Left ventricle myocardium inferior (tissue), 1 donor: ENCODE measurements at regions not wholly inside any gene's neighbourhood (a gene's known extent, or its start where the extent isn't known, plus 50 kb on each side); places are given as distances from the start of the nearest gene placed in this dataset.

Experiments
- DNase-seq: peaks from one replicate; pipeline ENCODE4 v3.0.0-alpha.2; 2020
- H3K27ac ChIP-seq: fragments of 200-600 bp; replicated peaks from 2 replicates; pipeline ENCODE4 v1.8.0; 2021
- H3K27me3 ChIP-seq: fragments of 200-600 bp; 2 replicates; pipeline ENCODE4 v1.8.0; 2021; ENCODE audit warnings: low read depth
- H3K36me3 ChIP-seq: fragments of 200-600 bp; 2 replicates; pipeline ENCODE4 v1.8.0; 2021
- H3K4me1 ChIP-seq: fragments of 200-600 bp; 2 replicates; pipeline ENCODE4 v1.8.0; 2021
- H3K4me3 ChIP-seq: fragments of 200-600 bp; 2 replicates; pipeline ENCODE4 v1.8.0; 2021; ENCODE audit warnings: mild to moderate bottlenecking, moderate library complexity
- H3K9me3 ChIP-seq: fragments of 200-600 bp; replicated peaks from 2 replicates; pipeline ENCODE4 v1.8.0; 2021
- CTCF ChIP-seq: fragments of 200-600 bp; IDR thresholded peaks from 2 replicates; pipeline ENCODE4 v1.8.0; 2021; ENCODE audit warnings: antibody characterized with exemption, mild to moderate bottlenecking, borderline replicate concordance
- intact Hi-C: fragments of 100-400 bp; cut with micrococcal nuclease; formaldehyde crosslinking; loops from one replicate; pipeline ENCODE4 v1.11.0; 2022
- donor health status: DM: no; HTN: yes; CAD: no; lungs with severe emphysema.

DNA sequence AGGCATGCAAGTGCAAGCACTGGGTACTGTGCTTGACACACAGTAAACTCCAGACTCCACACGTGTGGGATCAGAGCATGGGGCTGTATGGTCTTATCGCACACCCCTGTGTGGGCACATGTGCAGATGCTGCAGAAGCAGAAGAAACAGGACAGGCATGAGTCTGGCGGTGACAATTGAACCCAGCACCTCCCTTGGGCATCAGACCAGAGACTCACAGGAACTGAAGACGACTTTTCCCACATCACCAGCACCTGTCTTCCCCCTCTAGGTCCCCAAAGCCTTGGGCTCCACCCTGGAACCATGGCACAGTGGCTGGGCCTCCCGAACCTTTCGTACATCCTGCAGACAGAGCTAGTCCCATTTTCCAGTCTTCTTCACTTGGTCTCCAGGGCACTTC lies 126.4 kb upstream of the CDH5 start:
- Histone ChIP-seq H3K27me3 (peaks cover 22% of the 10 kb centered on the region), H3K9me3 (peaks cover 19% of the 10 kb centered on the region), H3K4me1 (no peaks in the 10 kb centered on the region), H3K27ac (no peak overlapping the region), H3K4me3 (no peak overlapping the region), H3K36me3 (no peaks in the 10 kb centered on the region)
- no peak for DNase-seq
- intact Hi-C loops: no loop called here
- no peak for TF ChIP-seq CTCF

DNA sequence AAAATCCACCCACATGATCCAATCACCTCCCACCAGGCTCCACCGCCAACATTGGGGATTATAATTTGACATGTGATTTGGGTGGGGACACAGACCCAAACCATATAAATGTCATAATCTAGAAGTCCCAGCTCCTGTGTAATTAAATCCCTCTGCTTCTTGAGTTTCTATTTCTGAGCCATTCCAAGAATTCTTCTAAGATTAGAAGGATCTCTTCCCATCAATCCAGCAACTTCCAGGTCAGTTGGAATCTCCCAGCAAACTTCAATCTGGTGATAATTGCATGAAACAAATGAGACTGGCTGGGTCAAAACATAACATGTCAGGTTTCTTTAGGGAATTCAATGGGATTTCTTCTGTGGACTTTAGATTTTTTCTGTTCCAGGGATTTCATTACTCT lies 127.8 kb upstream of the CDH5 start:
- intact Hi-C loops: no loop called here
- H3K9me3 ChIP-seq: peaks cover 19% of the 10 kb centered on the region
- H3K36me3 ChIP-seq: no peaks in the 10 kb centered on the region
- DNase-seq: no peak
- peaks cover 22% of the 10 kb centered on the region for H3K27me3 ChIP-seq
- H3K4me3 ChIP-seq: no peak overlapping the region
- no peak for TF ChIP-seq CTCF
- H3K27ac ChIP-seq: no peak overlapping the region
- H3K4me1 ChIP-seq: no peaks in the 10 kb centered on the region

- Histone ChIP-seq H3K9me3 (peaks cover 19% of the 10 kb centered on the region), H3K27me3 (peaks cover 24% of the 10 kb centered on the region), H3K4me3 (no peak overlapping the region), H3K27ac (no peak overlapping the region), H3K36me3 (no peaks in the 10 kb centered on the region), H3K4me1 (no peaks in the 10 kb centered on the region)
- TF ChIP-seq CTCF: no peak
- no peak for DNase-seq
- intact Hi-C loops: no loop called here
These were observed 130.2 kb upstream of the CDH5 start for GRCh38 chr16:66236301-66236700.

DNA sequence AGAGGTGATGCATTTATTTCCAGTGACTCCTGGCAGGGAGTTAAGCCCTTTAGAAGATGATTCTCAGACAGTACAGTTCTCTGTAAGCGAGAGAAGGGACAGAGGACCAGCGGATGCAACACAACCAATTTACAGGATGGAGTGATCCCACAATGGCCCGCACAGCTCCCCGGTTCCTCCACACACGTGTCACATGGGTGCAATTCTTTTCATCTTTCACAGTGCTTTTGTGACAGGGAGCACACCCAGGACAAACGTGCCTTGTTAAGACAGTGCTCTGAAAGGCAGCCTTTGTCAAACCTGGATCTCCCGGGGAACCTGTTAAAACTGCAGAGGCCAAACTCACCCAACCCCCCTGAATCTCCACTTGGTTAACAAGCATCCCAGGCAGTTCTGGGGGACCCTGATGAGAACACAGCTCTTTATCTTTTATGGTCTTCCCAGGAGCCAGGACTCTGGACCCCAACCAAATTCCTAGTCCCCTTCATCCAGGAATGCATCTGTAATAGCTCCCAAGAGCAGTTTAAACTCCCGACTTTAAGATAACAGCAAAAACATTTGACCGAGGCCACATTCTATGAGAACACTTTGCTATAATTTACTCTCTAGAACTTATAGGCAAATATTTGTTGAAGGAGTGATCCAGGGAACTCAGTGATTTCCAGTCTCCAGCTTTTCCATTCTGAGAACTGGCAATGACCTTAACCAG lies 134.9 kb upstream of the CDH5 start:
- no peak overlapping the region for H3K27ac ChIP-seq
- TF ChIP-seq CTCF: no peak
- peaks cover 7% of the 10 kb centered on the region for H3K4me1 ChIP-seq
- no peaks in the 10 kb centered on the region for H3K36me3 ChIP-seq
- no peaks in the 10 kb centered on the region for H3K9me3 ChIP-seq
- H3K4me3 ChIP-seq: no peak overlapping the region
- H3K27me3 ChIP-seq: peaks cover 34% of the 10 kb centered on the region
- intact Hi-C loops: no loop called here
- no peak for DNase-seq

DNA sequence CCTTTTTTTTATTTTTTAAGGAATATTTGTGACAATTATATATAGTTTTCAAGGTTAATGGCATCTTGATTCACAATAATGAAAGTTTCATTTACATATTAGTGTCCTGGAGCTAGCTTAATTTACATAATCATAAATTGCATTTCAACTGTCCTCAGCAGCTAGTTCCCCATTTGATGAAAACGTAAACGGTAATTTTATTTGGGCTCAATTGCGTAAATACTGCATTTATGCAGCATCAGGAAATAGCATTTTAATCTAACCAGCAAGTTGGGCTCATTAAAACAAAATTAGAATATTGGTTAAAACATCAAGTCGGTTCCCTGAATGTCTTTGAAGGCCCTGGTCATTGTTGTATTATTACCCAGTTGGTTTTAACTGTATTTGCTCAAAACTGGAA lies 136.8 kb upstream of the CDH5 start:
- Histone ChIP-seq H3K36me3 (no peaks in the 10 kb centered on the region), H3K27ac (no peak overlapping the region), H3K4me1 (peaks cover 9% of the 10 kb centered on the region), H3K27me3 (peaks cover 34% of the 10 kb centered on the region), H3K4me3 (no peak overlapping the region), H3K9me3 (no peaks in the 10 kb centered on the region)
- TF ChIP-seq CTCF: no peak
- intact Hi-C loops: no loop called here
- DNase-seq: no peak
